GM19035 (cell line): ENCODE measurements at regions not wholly inside any gene's neighbourhood (a gene's known extent, or its start where the extent isn't known, plus 50 kb on each side); places are given as distances from the start of the nearest gene placed in this dataset.
"Not testable (repeated sequence)": the region's sequence is repeated elsewhere in the genome, so short reads cannot be mapped to it uniquely, and the experiment has no call there.

Source experiments
- ATAC-seq: cut with Tn5 transposase; IDR thresholded peaks from one replicate; pipeline ENCODE4 v1.9.1; 2021; ENCODE audit not compliant: unreplicated experiment

GRCh38 chr4:177236886-177237285 lies 72.8 kb upstream of the NEIL3 start:
- ATAC-seq, result no peak

- no peak for ATAC-seq
Observed at GRCh38 chr4:177237291-177237690, 72.4 kb upstream of the NEIL3 start.

- ATAC-seq, result no peak
Observed at GRCh38 chr4:177239477-177239876, 70.2 kb upstream of the NEIL3 start.

GRCh38 chr4:177239878-177240277 lies 69.8 kb upstream of the NEIL3 start:
- no peak for ATAC-seq

- ATAC-seq, result no peak
Observed at GRCh38 chr4:177242651-177243286, 66.9 kb upstream of the NEIL3 start.

GRCh38 chr4:177246641-177247584 lies 62.8 kb upstream of the NEIL3 start:
- no peak for ATAC-seq

- peak; percentile 90 for ATAC-seq
Observed at GRCh38 chr4:177250056-177250696, 59.5 kb upstream of the NEIL3 start.

GRCh38 chr4:177251237-177251636 lies 58.4 kb upstream of the NEIL3 start:
- ATAC-seq, result no peak

- ATAC-seq, result no peak
Observed at GRCh38 chr4:177255359-177255758, 54.3 kb upstream of the NEIL3 start.

- no peak for ATAC-seq
Observed at GRCh38 chr4:177256950-177257349, 52.7 kb upstream of the NEIL3 start.

- not testable (repeated sequence) for ATAC-seq
Observed at GRCh38 chr4:177259466-177259865, 50.2 kb upstream of the NEIL3 start.
